ENCODE measurements at regions not wholly inside any gene's neighbourhood (a gene's known extent, or its start where the extent isn't known, plus 50 kb on each side); places are given as distances from the start of the nearest gene placed in this dataset.

DNA sequence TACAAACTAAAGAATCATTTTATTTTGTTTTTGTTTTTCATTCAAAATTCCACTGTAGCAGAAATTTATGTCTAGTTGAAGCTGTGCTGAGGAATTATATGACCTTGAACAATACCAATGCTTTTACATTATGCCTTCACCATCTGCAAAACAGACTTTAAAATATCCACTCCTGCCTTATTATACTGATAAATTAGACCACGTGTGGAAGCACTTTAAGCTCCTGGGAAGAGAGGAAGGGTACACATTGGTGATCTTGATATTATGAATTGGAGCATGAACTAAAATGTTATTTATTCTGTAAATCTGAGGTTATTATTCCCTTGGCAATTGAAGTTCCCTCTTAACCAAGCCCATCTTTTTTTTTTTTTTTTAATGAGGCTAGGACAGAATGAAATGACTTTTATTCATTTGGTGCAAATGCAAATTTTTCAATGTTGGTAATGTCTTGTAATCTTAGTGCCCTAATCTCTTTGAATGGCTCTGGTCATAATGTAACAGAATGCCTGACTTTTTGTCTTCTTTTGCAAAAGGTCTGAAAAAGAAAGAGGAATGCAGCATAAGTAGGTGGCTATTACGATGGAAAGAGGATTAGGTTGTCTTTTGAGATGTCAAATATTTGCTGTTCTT, 139.9 kb upstream of the COBL start:
- TF ChIP-seq, protein P1, sequence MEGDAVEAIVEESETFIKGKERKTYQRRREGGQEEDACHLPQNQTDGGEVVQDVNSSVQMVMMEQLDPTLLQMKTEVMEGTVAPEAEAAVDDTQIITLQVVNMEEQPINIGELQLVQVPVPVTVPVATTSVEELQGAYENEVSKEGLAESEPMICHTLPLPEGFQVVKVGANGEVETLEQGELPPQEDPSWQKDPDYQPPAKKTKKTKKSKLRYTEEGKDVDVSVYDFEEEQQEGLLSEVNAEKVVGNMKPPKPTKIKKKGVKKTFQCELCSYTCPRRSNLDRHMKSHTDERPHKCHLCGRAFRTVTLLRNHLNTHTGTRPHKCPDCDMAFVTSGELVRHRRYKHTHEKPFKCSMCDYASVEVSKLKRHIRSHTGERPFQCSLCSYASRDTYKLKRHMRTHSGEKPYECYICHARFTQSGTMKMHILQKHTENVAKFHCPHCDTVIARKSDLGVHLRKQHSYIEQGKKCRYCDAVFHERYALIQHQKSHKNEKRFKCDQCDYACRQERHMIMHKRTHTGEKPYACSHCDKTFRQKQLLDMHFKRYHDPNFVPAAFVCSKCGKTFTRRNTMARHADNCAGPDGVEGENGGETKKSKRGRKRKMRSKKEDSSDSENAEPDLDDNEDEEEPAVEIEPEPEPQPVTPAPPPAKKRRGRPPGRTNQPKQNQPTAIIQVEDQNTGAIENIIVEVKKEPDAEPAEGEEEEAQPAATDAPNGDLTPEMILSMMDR (IDR thresholded peaks at IDR 0.05; ENCODE audit: insufficient read depth, missing control alignments) = no peak
- no peak for FAIRE-seq
- DNase-seq (ENCODE audit: insufficient read length, low spot score) = no peak

- TF ChIP-seq, protein P1 (IDR thresholded peaks at IDR 0.05; ENCODE audit: insufficient read depth, missing control alignments) = no peak
- FAIRE-seq (no peak), DNase-seq (ENCODE audit: insufficient read length, low spot score) (no peak)
Measured at GRCh38 chr7:51455948-51456347, 139.3 kb upstream of the COBL start.

DNA sequence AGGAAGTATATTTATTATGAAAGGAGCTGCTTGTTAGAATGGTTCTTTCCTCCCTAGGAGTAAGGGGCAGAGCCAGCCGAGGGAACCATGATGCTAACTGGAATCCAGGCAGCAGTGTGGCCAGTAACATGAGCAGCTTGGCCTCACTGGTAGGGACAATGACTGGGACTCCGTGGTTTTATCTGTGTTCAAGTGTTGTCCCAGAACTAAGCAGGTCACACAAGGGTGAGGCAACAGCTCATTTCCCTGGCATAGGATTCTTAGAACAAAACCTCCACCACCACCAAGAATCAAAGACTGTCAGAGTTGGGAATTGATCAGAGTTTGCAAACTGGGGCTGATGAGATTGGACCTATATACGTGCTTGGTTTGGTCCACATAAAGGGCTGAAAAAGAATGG, 138.9 kb upstream of the COBL start:
- DNase-seq (ENCODE audit: insufficient read length, low spot score) (no peak), FAIRE-seq (no peak)
- TF ChIP-seq, protein P1 (IDR thresholded peaks at IDR 0.05; ENCODE audit: insufficient read depth, missing control alignments) = no peak

GRCh38 chr7:51455086-51455485, 138.5 kb upstream of the COBL start:
- TF ChIP-seq, protein P1 (IDR thresholded peaks at IDR 0.05; ENCODE audit: insufficient read depth, missing control alignments) = no peak
- FAIRE-seq = no peak
- no peak for DNase-seq (ENCODE audit: insufficient read length, low spot score)

DNA sequence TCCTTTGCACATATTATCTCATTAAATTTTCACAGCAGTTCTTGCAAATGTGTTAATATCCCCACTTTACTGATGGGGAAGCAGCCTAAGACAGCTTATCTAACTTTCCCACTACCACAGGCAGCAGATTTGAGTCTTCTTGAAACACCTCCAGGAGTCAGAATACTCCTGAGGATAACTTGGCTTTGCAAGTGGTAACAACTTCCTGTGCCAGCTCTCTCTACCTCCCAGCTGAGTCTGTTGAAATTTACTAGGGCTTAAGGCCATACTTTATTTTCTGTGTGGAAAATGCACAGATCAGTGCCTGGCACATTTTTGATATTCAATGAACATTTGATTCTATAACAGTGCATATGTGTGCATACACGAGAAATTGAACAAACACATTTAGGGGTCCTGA, 136.1 kb upstream of the COBL start:
- TF ChIP-seq, protein P1 (IDR thresholded peaks at IDR 0.05; ENCODE audit: insufficient read depth, missing control alignments) = no peak
- DNase-seq (ENCODE audit: insufficient read length, low spot score) (no peak), FAIRE-seq (no peak)

DNA sequence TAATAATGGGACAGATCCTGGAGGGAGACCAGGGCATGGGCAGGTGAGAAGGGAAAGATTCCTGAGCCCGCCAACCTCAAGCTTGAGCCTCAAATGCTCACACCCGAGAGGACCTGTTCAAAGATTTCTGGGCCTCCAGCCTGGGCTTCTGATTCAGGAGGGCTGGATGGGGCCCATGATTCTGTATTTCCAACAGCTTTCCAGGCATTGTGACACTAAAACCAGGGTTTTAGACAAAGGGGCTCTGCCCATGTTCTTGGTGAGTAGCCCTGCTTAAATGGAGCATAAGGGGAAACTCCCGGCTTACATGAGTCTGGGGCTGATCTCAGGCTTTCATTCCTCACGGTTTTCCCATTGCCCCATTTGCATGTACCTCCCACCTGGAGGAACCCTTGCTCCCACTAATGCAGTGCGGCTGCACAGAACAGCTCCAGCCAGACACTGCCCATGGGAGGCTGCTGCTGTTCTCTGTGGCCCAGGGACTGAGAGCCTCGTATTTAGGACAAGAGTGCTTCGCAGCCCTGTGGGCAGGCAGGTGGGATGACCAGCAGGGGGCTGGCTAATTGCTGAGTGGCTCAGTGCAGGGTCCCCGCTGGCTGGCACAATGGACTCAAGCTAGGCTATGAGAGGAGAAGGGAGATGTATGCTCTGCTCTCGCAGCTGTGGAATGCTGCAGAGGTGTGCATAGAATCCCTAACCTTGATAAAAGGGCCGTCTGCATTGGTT, 135.3 kb upstream of the COBL start:
- FAIRE-seq = no peak

More for the DNA sequence above, 135.3 kb upstream of the COBL start:
- TF ChIP-seq, protein P1 (IDR thresholded peaks at IDR 0.05; ENCODE audit: insufficient read depth, missing control alignments) = no peak
- DNase-seq (ENCODE audit: insufficient read length, low spot score) = no peak

All from D721Med (cell line).